ENCODE measurements at regions not wholly inside any gene's neighbourhood (a gene's known extent, or its start where the extent isn't known, plus 50 kb on each side); places are given as distances from the start of the nearest gene placed in this dataset.
"Not testable (repeated sequence)": the region's sequence is repeated elsewhere in the genome, so short reads cannot be mapped to it uniquely, and the experiment has no call there.

- intact Hi-C loops (cut with DNase I, micrococcal nuclease) = no loop called here
- peak in 1 of 2 donors; percentile 27 for DNase-seq
- peak; percentile 97 for ATAC-seq
Measured at GRCh38 chr2:53235836-53236582, 531.6 kb upstream of the CHAC2 start.

GRCh38 chr2:53234548-53234903 lies 533.1 kb upstream of the CHAC2 start:
- intact Hi-C loops (cut with DNase I, micrococcal nuclease) = no loop called here
- ATAC-seq = peak; percentile 68
- peak in 1 of 2 donors; percentile 49 for DNase-seq

GRCh38 chr2:53233759-53234547 lies 533.7 kb upstream of the CHAC2 start:
- ATAC-seq = no peak
- intact Hi-C loops (cut with DNase I, micrococcal nuclease) = no loop called here

GRCh38 chr2:53231908-53232307 lies 535.7 kb upstream of the CHAC2 start:
- DNase-seq (no peak), ATAC-seq (no peak)
- intact Hi-C loops (cut with DNase I, micrococcal nuclease) = no loop called here

More at GRCh38 chr2:53233759-53234547, 533.7 kb upstream of the CHAC2 start:
- DNase-seq = no peak

- ATAC-seq (no peak), DNase-seq (no peak)
- intact Hi-C loops (cut with DNase I, micrococcal nuclease) = no loop called here
Measured at GRCh38 chr2:53230691-53231090, 536.9 kb upstream of the CHAC2 start.

- intact Hi-C loops (cut with DNase I, micrococcal nuclease) = no loop called here
- ATAC-seq (no peak), DNase-seq (no peak)
Measured at GRCh38 chr2:53227535-53227934, 540.1 kb upstream of the CHAC2 start.

- intact Hi-C loops (cut with DNase I, micrococcal nuclease) = no loop called here
- DNase-seq = no peak
- no peak for ATAC-seq
Measured at GRCh38 chr2:53220969-53221368, 546.6 kb upstream of the CHAC2 start.

GRCh38 chr2:53217250-53217649 lies 550.4 kb upstream of the CHAC2 start:
- ATAC-seq = no peak
- intact Hi-C loops (cut with DNase I, micrococcal nuclease) = no loop called here
- no peak for DNase-seq

GRCh38 chr2:53216805-53217204 lies 550.8 kb upstream of the CHAC2 start:
- ATAC-seq = no peak
- intact Hi-C loops (cut with DNase I, micrococcal nuclease) = no loop called here

GRCh38 chr2:53212576-53212975 lies 555.0 kb upstream of the CHAC2 start:
- no peak for ATAC-seq
- no peak for DNase-seq
- intact Hi-C loops (cut with DNase I, micrococcal nuclease) = no loop called here

More at GRCh38 chr2:53216805-53217204, 550.8 kb upstream of the CHAC2 start:
- DNase-seq = no peak

GRCh38 chr2:53211201-53211774 lies 556.3 kb upstream of the CHAC2 start:
- intact Hi-C loops (cut with DNase I, micrococcal nuclease) = no loop called here
- DNase-seq (no peak), ATAC-seq (no peak)

- ATAC-seq = no peak
- DNase-seq = no peak
- intact Hi-C loops (cut with DNase I, micrococcal nuclease) = no loop called here
Measured at GRCh38 chr2:53210538-53210937, 557.1 kb upstream of the CHAC2 start.

- intact Hi-C loops (cut with DNase I, micrococcal nuclease) = no loop called here
- ATAC-seq = peak; percentile 82
- no peak for DNase-seq
Measured at GRCh38 chr2:53209679-53210458, 557.7 kb upstream of the CHAC2 start.

- ATAC-seq = no peak
- intact Hi-C loops (cut with DNase I, micrococcal nuclease) = no loop called here
Measured at GRCh38 chr2:53208815-53209214, 558.8 kb upstream of the CHAC2 start.

GRCh38 chr2:53206226-53206625 lies 561.4 kb upstream of the CHAC2 start:
- not testable (repeated sequence) for ATAC-seq, DNase-seq

More at GRCh38 chr2:53208815-53209214, 558.8 kb upstream of the CHAC2 start:
- DNase-seq = no peak

GRCh38 chr2:53202063-53202462 lies 565.5 kb upstream of the CHAC2 start:
- DNase-seq = peak in 1 of 2 donors; percentile 11
- ATAC-seq = peak; percentile 100
- intact Hi-C loops (cut with DNase I, micrococcal nuclease) = no loop called here

More at GRCh38 chr2:53206226-53206625, 561.4 kb upstream of the CHAC2 start:
- intact Hi-C loops (cut with DNase I, micrococcal nuclease) = not testable (repeated sequence)

- intact Hi-C loops (cut with DNase I, micrococcal nuclease) = no loop called here
- ATAC-seq = no peak
- DNase-seq = no peak
Measured at GRCh38 chr2:53200072-53200471, 567.5 kb upstream of the CHAC2 start.

- intact Hi-C loops (cut with DNase I, micrococcal nuclease) = no loop called here
- no peak for ATAC-seq
- DNase-seq = no peak
Measured at GRCh38 chr2:53188851-53189510, 578.6 kb upstream of the CHAC2 start.

- no peak for ATAC-seq
- intact Hi-C loops (cut with DNase I, micrococcal nuclease) = no loop called here
- no peak for DNase-seq
Measured at GRCh38 chr2:53183581-53183980, 584.0 kb upstream of the CHAC2 start.

All from left colon (tissue), 2 donors.